ENCODE measurements at regions not wholly inside any gene's neighbourhood (a gene's known extent, or its start where the extent isn't known, plus 50 kb on each side); places are given as distances from the start of the nearest gene placed in this dataset.
"Not testable (repeated sequence)": the region's sequence is repeated elsewhere in the genome, so short reads cannot be mapped to it uniquely, and the experiment has no call there.

GRCh38 chr2:111582090-111582489, 301.9 kb downstream of the ANAPC1 start:
- WGBS, 2 donors = 85 to 93% methylated on average over 6 of the region's 6 CpGs
- not testable (repeated sequence) for H3K27me3 ChIP-seq (ENCODE audit: control insufficient read depth in 3 of 3, insufficient read depth in 3 of 3, low read length in 2 of 3); H3K9me3 ChIP-seq (ENCODE audit: control insufficient read depth in 4 of 4, insufficient read depth in 3 of 4, low read length in 3 of 4); ATAC-seq (ENCODE audit: insufficient read depth, low FRiP score); DNase-seq; H3K4me3 ChIP-seq; H3K4me1 ChIP-seq (ENCODE audit: control insufficient read depth in 5 of 5, insufficient read depth in 5 of 5, low read length in 5 of 5); H3K9ac ChIP-seq (ENCODE audit: insufficient read depth in 1 of 2, low read length in 2 of 2); H3K36me3 ChIP-seq (ENCODE audit: control insufficient read depth in 4 of 4, insufficient read depth in 4 of 4, low read length in 4 of 4); H3K27ac ChIP-seq (ENCODE audit: low read depth in 1 of 2, low read length in 1 of 2)

GRCh38 chr2:111583480-111583879, 300.5 kb downstream of the ANAPC1 start:
- not testable (repeated sequence) for H3K27ac ChIP-seq (ENCODE audit: low read depth in 1 of 2, low read length in 1 of 2); H3K4me1 ChIP-seq (ENCODE audit: control insufficient read depth in 5 of 5, insufficient read depth in 5 of 5, low read length in 5 of 5); H3K9ac ChIP-seq (ENCODE audit: insufficient read depth in 1 of 2, low read length in 2 of 2); H3K27me3 ChIP-seq (ENCODE audit: control insufficient read depth in 3 of 3, insufficient read depth in 3 of 3, low read length in 2 of 3); H3K4me3 ChIP-seq; H3K36me3 ChIP-seq (ENCODE audit: control insufficient read depth in 4 of 4, insufficient read depth in 4 of 4, low read length in 4 of 4); H3K9me3 ChIP-seq (ENCODE audit: control insufficient read depth in 4 of 4, insufficient read depth in 3 of 4, low read length in 3 of 4); DNase-seq
- WGBS, 2 donors = no CpG with 5 or more reads among the region's 3 CpGs
- peak; percentile 66 for ATAC-seq (ENCODE audit: insufficient read depth, low FRiP score)

DNA sequence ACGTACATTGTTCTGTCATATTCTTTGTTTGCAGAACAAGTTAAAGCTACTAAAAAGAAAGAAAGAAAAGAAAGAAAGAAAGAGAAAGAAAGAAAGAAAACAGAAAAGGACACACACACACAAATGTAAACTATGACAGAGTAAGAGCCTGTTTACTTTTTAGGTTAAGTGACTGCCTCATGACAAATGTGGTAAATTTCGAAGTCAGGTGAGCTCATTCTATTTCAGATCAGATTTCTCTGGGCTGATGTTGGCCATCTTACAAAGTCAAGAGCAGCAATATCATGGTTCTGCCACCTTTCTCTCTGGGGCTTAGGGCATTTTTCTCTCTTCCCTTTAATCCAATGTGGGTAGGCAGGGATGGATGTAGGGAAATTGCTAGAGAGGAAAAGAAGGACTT, 299.5 kb downstream of the ANAPC1 start:
- not testable (repeated sequence) for ATAC-seq (ENCODE audit: insufficient read depth, low FRiP score); DNase-seq; H3K4me1 ChIP-seq (ENCODE audit: control insufficient read depth in 5 of 5, insufficient read depth in 5 of 5, low read length in 5 of 5); H3K4me3 ChIP-seq; H3K27me3 ChIP-seq (ENCODE audit: control insufficient read depth in 3 of 3, insufficient read depth in 3 of 3, low read length in 2 of 3); H3K36me3 ChIP-seq (ENCODE audit: control insufficient read depth in 4 of 4, insufficient read depth in 4 of 4, low read length in 4 of 4); H3K9ac ChIP-seq (ENCODE audit: insufficient read depth in 1 of 2, low read length in 2 of 2); H3K9me3 ChIP-seq (ENCODE audit: control insufficient read depth in 4 of 4, insufficient read depth in 3 of 4, low read length in 3 of 4); H3K27ac ChIP-seq (ENCODE audit: low read depth in 1 of 2, low read length in 1 of 2)
- 92 to 94% methylated on average over 1 of the region's 2 CpGs for WGBS, 2 donors

- WGBS, 2 donors = 93 to 96% methylated on average over 4 to 6 of the region's 6 CpGs
- not testable (repeated sequence) for H3K27ac ChIP-seq (ENCODE audit: low read depth in 1 of 2, low read length in 1 of 2); H3K27me3 ChIP-seq (ENCODE audit: control insufficient read depth in 3 of 3, insufficient read depth in 3 of 3, low read length in 2 of 3); DNase-seq; ATAC-seq (ENCODE audit: insufficient read depth, low FRiP score); H3K9ac ChIP-seq (ENCODE audit: insufficient read depth in 1 of 2, low read length in 2 of 2); H3K36me3 ChIP-seq (ENCODE audit: control insufficient read depth in 4 of 4, insufficient read depth in 4 of 4, low read length in 4 of 4); H3K9me3 ChIP-seq (ENCODE audit: control insufficient read depth in 4 of 4, insufficient read depth in 3 of 4, low read length in 3 of 4); H3K4me1 ChIP-seq (ENCODE audit: control insufficient read depth in 5 of 5, insufficient read depth in 5 of 5, low read length in 5 of 5); H3K4me3 ChIP-seq
Measured at GRCh38 chr2:111584950-111585349, 299.0 kb downstream of the ANAPC1 start.

GRCh38 chr2:111586014-111586413, 298.0 kb downstream of the ANAPC1 start:
- H3K27me3 ChIP-seq (ENCODE audit: control insufficient read depth in 3 of 3, insufficient read depth in 3 of 3, low read length in 2 of 3); H3K36me3 ChIP-seq (ENCODE audit: control insufficient read depth in 4 of 4, insufficient read depth in 4 of 4, low read length in 4 of 4); DNase-seq; ATAC-seq (ENCODE audit: insufficient read depth, low FRiP score); H3K9ac ChIP-seq (ENCODE audit: insufficient read depth in 1 of 2, low read length in 2 of 2); H3K27ac ChIP-seq (ENCODE audit: low read depth in 1 of 2, low read length in 1 of 2); H3K9me3 ChIP-seq (ENCODE audit: control insufficient read depth in 4 of 4, insufficient read depth in 3 of 4, low read length in 3 of 4); H3K4me1 ChIP-seq (ENCODE audit: control insufficient read depth in 5 of 5, insufficient read depth in 5 of 5, low read length in 5 of 5); H3K4me3 ChIP-seq: not testable (repeated sequence)
- 67 to 100% methylated on average over 2 of the region's 2 CpGs for WGBS, 2 donors

- H3K9me3 ChIP-seq (ENCODE audit: control insufficient read depth in 4 of 4, insufficient read depth in 3 of 4, low read length in 3 of 4); H3K4me3 ChIP-seq; DNase-seq; ATAC-seq (ENCODE audit: insufficient read depth, low FRiP score); H3K27ac ChIP-seq (ENCODE audit: low read depth in 1 of 2, low read length in 1 of 2); H3K27me3 ChIP-seq (ENCODE audit: control insufficient read depth in 3 of 3, insufficient read depth in 3 of 3, low read length in 2 of 3); H3K36me3 ChIP-seq (ENCODE audit: control insufficient read depth in 4 of 4, insufficient read depth in 4 of 4, low read length in 4 of 4); H3K9ac ChIP-seq (ENCODE audit: insufficient read depth in 1 of 2, low read length in 2 of 2); H3K4me1 ChIP-seq (ENCODE audit: control insufficient read depth in 5 of 5, insufficient read depth in 5 of 5, low read length in 5 of 5): not testable (repeated sequence)
- WGBS, 2 donors = 94 to 100% methylated on average over 1 to 6 of the region's 7 CpGs
Measured at GRCh38 chr2:111595072-111595471, 288.9 kb downstream of the ANAPC1 start.

DNA sequence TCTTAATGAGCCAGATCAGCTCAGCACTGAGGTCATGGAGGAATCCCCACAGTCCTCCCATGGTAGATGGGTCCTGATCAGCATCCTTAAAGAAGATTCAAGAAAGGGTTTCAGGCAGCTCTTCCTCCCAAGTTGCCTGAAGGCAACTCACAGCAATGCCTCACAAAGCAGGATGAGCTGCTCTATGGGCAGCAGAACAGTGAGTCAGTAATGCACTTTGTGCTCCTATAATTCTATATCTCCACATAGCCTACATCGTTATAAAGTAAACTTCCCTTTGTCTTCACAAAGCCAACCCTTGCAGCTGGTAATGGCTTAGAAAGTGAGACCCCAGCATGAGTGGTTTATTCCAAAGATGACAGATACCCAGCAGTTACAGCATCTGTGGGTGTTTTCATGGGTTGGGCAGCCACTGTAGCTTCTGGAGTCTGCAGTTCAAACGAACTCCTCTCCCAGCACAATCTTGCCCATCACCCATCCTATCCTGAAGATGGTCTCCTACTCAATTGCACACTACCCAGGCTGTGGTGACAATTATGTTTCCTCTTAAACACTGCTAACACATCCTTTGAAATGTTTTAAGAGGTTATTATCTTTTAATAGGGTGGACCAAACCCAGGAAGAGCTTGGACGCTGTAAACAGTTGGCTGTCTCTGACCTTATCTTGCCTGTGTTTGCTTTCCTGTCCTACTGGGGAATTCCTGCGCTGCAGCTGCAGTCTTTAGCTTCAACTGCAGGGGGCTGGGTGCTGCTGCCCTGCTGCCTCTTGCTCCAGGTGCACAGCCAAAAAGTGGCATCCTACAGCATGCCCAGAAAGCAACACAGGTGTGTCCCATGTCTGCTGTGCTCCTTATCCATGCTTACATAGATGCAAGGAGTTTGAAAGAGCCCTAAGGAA, 286.9 kb downstream of the ANAPC1 start:
- ATAC-seq (ENCODE audit: insufficient read depth, low FRiP score); H3K36me3 ChIP-seq (ENCODE audit: control insufficient read depth in 4 of 4, insufficient read depth in 4 of 4, low read length in 4 of 4); H3K9ac ChIP-seq (ENCODE audit: insufficient read depth in 1 of 2, low read length in 2 of 2); H3K9me3 ChIP-seq (ENCODE audit: control insufficient read depth in 4 of 4, insufficient read depth in 3 of 4, low read length in 3 of 4); H3K4me3 ChIP-seq; DNase-seq; H3K27me3 ChIP-seq (ENCODE audit: control insufficient read depth in 3 of 3, insufficient read depth in 3 of 3, low read length in 2 of 3); H3K27ac ChIP-seq (ENCODE audit: low read depth in 1 of 2, low read length in 1 of 2); H3K4me1 ChIP-seq (ENCODE audit: control insufficient read depth in 5 of 5, insufficient read depth in 5 of 5, low read length in 5 of 5): not testable (repeated sequence)
- 49 to 69% methylated on average over 1 to 2 of the region's 4 CpGs for WGBS, 2 donors

GRCh38 chr2:111598944-111599343, 285.0 kb downstream of the ANAPC1 start:
- not testable (repeated sequence) for H3K9ac ChIP-seq (ENCODE audit: insufficient read depth in 1 of 2, low read length in 2 of 2); H3K36me3 ChIP-seq (ENCODE audit: control insufficient read depth in 4 of 4, insufficient read depth in 4 of 4, low read length in 4 of 4); H3K9me3 ChIP-seq (ENCODE audit: control insufficient read depth in 4 of 4, insufficient read depth in 3 of 4, low read length in 3 of 4); H3K4me1 ChIP-seq (ENCODE audit: control insufficient read depth in 5 of 5, insufficient read depth in 5 of 5, low read length in 5 of 5); H3K4me3 ChIP-seq; H3K27me3 ChIP-seq (ENCODE audit: control insufficient read depth in 3 of 3, insufficient read depth in 3 of 3, low read length in 2 of 3); DNase-seq; H3K27ac ChIP-seq (ENCODE audit: low read depth in 1 of 2, low read length in 1 of 2); ATAC-seq (ENCODE audit: insufficient read depth, low FRiP score)
- 73 to 76% methylated on average over 1 to 2 of the region's 2 CpGs for WGBS, 2 donors

All from lung (tissue), 9 donors.